ENCODE measurements at regions not wholly inside any gene's neighbourhood (a gene's known extent, or its start where the extent isn't known, plus 50 kb on each side); places are given as distances from the start of the nearest gene placed in this dataset.

GRCh38 chr6:170167657-170168159 is 123.2 kb downstream of the DLL1 start:
- intact Hi-C loops (cut with DNase I): no loop called here
- peak; percentile 40 for DNase-seq
- ATAC-seq (ENCODE audit: poor library complexity): no peak

GRCh38 chr6:170166511-170167122 is 124.3 kb downstream of the DLL1 start:
- peak; percentile 54 for DNase-seq
- peak; percentile 62 for ATAC-seq (ENCODE audit: poor library complexity)

GRCh38 chr6:170165471-170166117 is 125.3 kb downstream of the DLL1 start:
- DNase-seq (peak; percentile 36), ATAC-seq (ENCODE audit: poor library complexity) (peak; percentile 78)
- intact Hi-C loops (cut with DNase I): no loop called here

More at GRCh38 chr6:170166511-170167122, 124.3 kb downstream of the DLL1 start:
- intact Hi-C loops (cut with DNase I): no loop called here

- ATAC-seq (ENCODE audit: poor library complexity) (peak; percentile 51), DNase-seq (peak; percentile 61)
- intact Hi-C loops (cut with DNase I): no loop called here
Observed at GRCh38 chr6:170165085-170165470, 125.8 kb downstream of the DLL1 start.

- intact Hi-C loops (cut with DNase I): no loop called here
- ATAC-seq (ENCODE audit: poor library complexity): no peak
- DNase-seq: no peak
Observed at GRCh38 chr6:170164271-170164900, 126.5 kb downstream of the DLL1 start.

GRCh38 chr6:170163405-170164170 is 127.3 kb downstream of the DLL1 start:
- ATAC-seq (ENCODE audit: poor library complexity): no peak
- intact Hi-C loops (cut with DNase I): no loop called here
- DNase-seq: peak; percentile 36

GRCh38 chr6:170162775-170163404 is 128.0 kb downstream of the DLL1 start:
- DNase-seq (no peak), ATAC-seq (ENCODE audit: poor library complexity) (no peak)
- intact Hi-C loops (cut with DNase I): no loop called here

GRCh38 chr6:170162011-170162774 is 128.7 kb downstream of the DLL1 start:
- DNase-seq (no peak), ATAC-seq (ENCODE audit: poor library complexity) (no peak)
- intact Hi-C loops (cut with DNase I): no loop called here

- intact Hi-C loops (cut with DNase I): no loop called here
- DNase-seq (peak; percentile 32), ATAC-seq (ENCODE audit: poor library complexity) (no peak)
Observed at GRCh38 chr6:170160628-170161611, 130.0 kb downstream of the DLL1 start.

GRCh38 chr6:170160031-170160627 is 130.7 kb downstream of the DLL1 start:
- DNase-seq: peak; percentile 38
- ATAC-seq (ENCODE audit: poor library complexity): no peak
- intact Hi-C loops (cut with DNase I): no loop called here

- peak; percentile 31 for DNase-seq
- intact Hi-C loops (cut with DNase I): no loop called here
- ATAC-seq (ENCODE audit: poor library complexity): no peak
Observed at GRCh38 chr6:170159022-170159965, 131.6 kb downstream of the DLL1 start.

- peak; percentile 40 for DNase-seq
- no peak for ATAC-seq (ENCODE audit: poor library complexity)
- intact Hi-C loops (cut with DNase I): no loop called here
Observed at GRCh38 chr6:170158296-170159021, 132.4 kb downstream of the DLL1 start.

- ATAC-seq (ENCODE audit: poor library complexity) (no peak), DNase-seq (no peak)
- intact Hi-C loops (cut with DNase I): no loop called here
Observed at GRCh38 chr6:170157567-170158218, 133.2 kb downstream of the DLL1 start.
